ENCODE measurements at regions not wholly inside any gene's neighbourhood (a gene's known extent, or its start where the extent isn't known, plus 50 kb on each side); places are given as distances from the start of the nearest gene placed in this dataset.
A peak's percentile ranks its signal among the peaks of the same experiment; 100 is the strongest.
"Not testable (repeated sequence)": the region's sequence is repeated elsewhere in the genome, so short reads cannot be mapped to it uniquely, and the experiment has no call there.

DNA sequence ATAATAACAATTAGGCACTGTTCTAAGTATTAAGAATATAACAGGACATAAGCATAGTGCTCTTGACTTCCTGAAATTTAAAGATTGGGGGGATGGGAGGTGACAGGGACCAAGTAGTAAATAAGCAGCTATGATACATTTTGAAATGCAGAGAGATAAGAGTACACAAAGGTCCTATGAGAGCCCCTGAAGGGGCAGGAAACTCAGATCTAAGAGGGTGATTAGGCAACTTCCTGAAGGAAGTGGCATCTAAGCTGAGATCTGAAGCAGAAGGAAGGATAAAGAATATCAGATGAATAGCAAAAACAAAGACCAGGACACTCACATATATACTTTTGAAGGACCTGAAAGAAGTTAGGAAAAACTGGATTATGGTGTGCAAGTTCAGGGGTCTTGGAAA is 415.2 kb upstream of the FRG2C start:
- ChIA-PET POLR2A (interaction anchor here (0.8 kb wide), 1 partner anchor 115 kb away, joined by 3 read pairs; no protein-coding TSS in a partner anchor), CTCF (ENCODE audit: unreplicated experiment) (no interaction called here)
- no peak overlapping the region for H2AFZ ChIP-seq (ENCODE audit: low read length)
- no peak overlapping the region for H3K4me3 ChIP-seq (ENCODE audit: low read depth, low read length, poor library complexity, severe bottlenecking)
- no peaks in the 10 kb centered on the region for H3K9me2 ChIP-seq (ENCODE audit: insufficient read depth, low read length)
- BruUV-seq (replicated peaks) = no TSS peak
- H3K27ac ChIP-seq (ENCODE audit: low read depth, low read length, poor library complexity, severe bottlenecking) = no peak overlapping the region
- H3K4me2 ChIP-seq (ENCODE audit: low read length) = no peak overlapping the region
- no peaks in the 10 kb centered on the region for H4K20me1 ChIP-seq (ENCODE audit: insufficient read depth, low read length)
- no peaks in the 10 kb centered on the region for H3K36me3 ChIP-seq (ENCODE audit: insufficient read depth, low read length)
- DNase-seq (ENCODE audit: low spot score) = no peak
- no peaks in the 10 kb centered on the region for H3K79me2 ChIP-seq (ENCODE audit: insufficient read depth, low read depth, low read length)
- H3K4me1 ChIP-seq (ENCODE audit: insufficient read depth, low read length, poor library complexity, severe bottlenecking) = no peaks in the 10 kb centered on the region
- intact Hi-C loops (cut with micrococcal nuclease; ENCODE audit: unreplicated experiment) = no loop called here
- TF ChIP-seq, protein P1, sequence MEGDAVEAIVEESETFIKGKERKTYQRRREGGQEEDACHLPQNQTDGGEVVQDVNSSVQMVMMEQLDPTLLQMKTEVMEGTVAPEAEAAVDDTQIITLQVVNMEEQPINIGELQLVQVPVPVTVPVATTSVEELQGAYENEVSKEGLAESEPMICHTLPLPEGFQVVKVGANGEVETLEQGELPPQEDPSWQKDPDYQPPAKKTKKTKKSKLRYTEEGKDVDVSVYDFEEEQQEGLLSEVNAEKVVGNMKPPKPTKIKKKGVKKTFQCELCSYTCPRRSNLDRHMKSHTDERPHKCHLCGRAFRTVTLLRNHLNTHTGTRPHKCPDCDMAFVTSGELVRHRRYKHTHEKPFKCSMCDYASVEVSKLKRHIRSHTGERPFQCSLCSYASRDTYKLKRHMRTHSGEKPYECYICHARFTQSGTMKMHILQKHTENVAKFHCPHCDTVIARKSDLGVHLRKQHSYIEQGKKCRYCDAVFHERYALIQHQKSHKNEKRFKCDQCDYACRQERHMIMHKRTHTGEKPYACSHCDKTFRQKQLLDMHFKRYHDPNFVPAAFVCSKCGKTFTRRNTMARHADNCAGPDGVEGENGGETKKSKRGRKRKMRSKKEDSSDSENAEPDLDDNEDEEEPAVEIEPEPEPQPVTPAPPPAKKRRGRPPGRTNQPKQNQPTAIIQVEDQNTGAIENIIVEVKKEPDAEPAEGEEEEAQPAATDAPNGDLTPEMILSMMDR (conservative IDR thresholded peaks at IDR 0.05; ENCODE audit: low read length) = no peak
- no peak for TF ChIP-seq EZH2phosphoT487 (IDR thresholded peaks at IDR 0.05; ENCODE audit: borderline replicate concordance, low read depth, low read length)
- H3K9me3 ChIP-seq (ENCODE audit: low read length) = no peaks in the 10 kb centered on the region

- H2AFZ ChIP-seq (ENCODE audit: low read length) = no peak overlapping the region
- H4K20me1 ChIP-seq (ENCODE audit: insufficient read depth, low read length) = no peaks in the 10 kb centered on the region
- H3K79me2 ChIP-seq (ENCODE audit: insufficient read depth, low read depth, low read length) = no peaks in the 10 kb centered on the region
- H3K4me2 ChIP-seq (ENCODE audit: low read length) = no peak overlapping the region
- H3K9me3 ChIP-seq (ENCODE audit: low read length) = no peaks in the 10 kb centered on the region
- no peak for TF ChIP-seq EZH2phosphoT487 (IDR thresholded peaks at IDR 0.05; ENCODE audit: borderline replicate concordance, low read depth, low read length)
- TF ChIP-seq, protein P1 (conservative IDR thresholded peaks at IDR 0.05; ENCODE audit: low read length) = no peak
- H3K36me3 ChIP-seq (ENCODE audit: insufficient read depth, low read length) = no peaks in the 10 kb centered on the region
- no peak overlapping the region for H3K4me3 ChIP-seq (ENCODE audit: low read depth, low read length, poor library complexity, severe bottlenecking)
- no peaks in the 10 kb centered on the region for H3K4me1 ChIP-seq (ENCODE audit: insufficient read depth, low read length, poor library complexity, severe bottlenecking)
- H3K27ac ChIP-seq (ENCODE audit: low read depth, low read length, poor library complexity, severe bottlenecking) = no peak overlapping the region
- no TSS peak for BruUV-seq (replicated peaks)
- intact Hi-C loops (cut with micrococcal nuclease; ENCODE audit: unreplicated experiment) = loop anchor here (5.0 to 10.0 kb wide), 3 partner anchors 168 to 390 kb away; no protein-coding TSS in a partner anchor
- POLR2A ChIA-PET = interaction anchor here (0.7 kb wide), 1 partner anchor 69 kb away, joined by 5 read pairs; no protein-coding TSS in a partner anchor
- no peaks in the 10 kb centered on the region for H3K9me2 ChIP-seq (ENCODE audit: insufficient read depth, low read length)
- DNase-seq (ENCODE audit: low spot score) = no peak
- CTCF ChIA-PET (ENCODE audit: unreplicated experiment) = no interaction called here
Observed at GRCh38 chr3:75254685-75255084, 409.4 kb upstream of the FRG2C start.

DNA sequence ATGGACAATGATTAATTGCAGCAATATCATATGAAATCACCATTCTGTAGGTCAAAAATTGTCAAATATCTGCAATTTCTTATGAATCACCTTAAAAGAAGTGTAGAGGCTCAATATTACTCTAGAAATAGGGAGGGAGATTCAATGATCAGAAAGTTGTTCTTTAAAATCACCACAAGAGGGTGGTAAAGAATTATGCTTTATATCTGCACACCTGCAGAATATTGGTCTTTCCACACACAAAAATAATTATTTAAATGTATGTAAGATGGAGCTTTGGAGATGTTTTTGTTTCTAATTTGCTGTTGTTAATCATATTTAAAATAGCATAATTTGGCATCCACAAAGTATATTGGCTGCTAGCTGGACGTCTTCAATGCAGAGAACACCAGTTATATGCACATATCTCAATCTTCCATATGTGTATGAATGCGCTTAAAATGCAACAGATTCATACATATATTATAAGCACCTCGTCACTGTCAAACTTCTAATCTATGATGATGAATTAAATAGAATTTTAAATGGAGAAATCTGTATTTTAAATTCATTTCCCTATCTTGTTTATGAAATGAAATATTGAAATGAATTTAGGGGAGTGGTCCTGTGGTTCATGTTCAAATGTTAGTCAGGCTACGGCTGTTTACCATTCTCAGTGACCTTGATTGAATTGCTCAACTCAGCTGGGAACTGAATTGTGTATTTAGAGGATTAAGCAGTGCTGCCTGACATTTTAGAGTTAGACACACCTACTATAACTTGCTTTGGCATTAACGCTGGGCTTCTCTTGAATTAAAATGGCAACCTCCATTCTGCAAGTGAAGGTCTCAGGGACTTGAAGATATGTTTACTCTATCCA is 405.1 kb upstream of the FRG2C start:
- POLR2A ChIA-PET = not testable (repeated sequence)

GRCh38 chr3:75260975-75261374 is 403.2 kb upstream of the FRG2C start:
- DNase-seq (ENCODE audit: low spot score) = not testable (repeated sequence)

More for the DNA sequence above, 405.1 kb upstream of the FRG2C start:
- H4K20me1 ChIP-seq (ENCODE audit: insufficient read depth, low read length); H3K9me2 ChIP-seq (ENCODE audit: insufficient read depth, low read length); H3K4me3 ChIP-seq (ENCODE audit: low read depth, low read length, poor library complexity, severe bottlenecking); H3K36me3 ChIP-seq (ENCODE audit: insufficient read depth, low read length); CTCF ChIA-PET (ENCODE audit: unreplicated experiment); BruUV-seq (replicated peaks); H2AFZ ChIP-seq (ENCODE audit: low read length); H3K4me2 ChIP-seq (ENCODE audit: low read length); H3K27ac ChIP-seq (ENCODE audit: low read depth, low read length, poor library complexity, severe bottlenecking); H3K79me2 ChIP-seq (ENCODE audit: insufficient read depth, low read depth, low read length); H3K9me3 ChIP-seq (ENCODE audit: low read length); H3K4me1 ChIP-seq (ENCODE audit: insufficient read depth, low read length, poor library complexity, severe bottlenecking): not testable (repeated sequence)
- TF ChIP-seq, protein P1 (conservative IDR thresholded peaks at IDR 0.05; ENCODE audit: low read length) = peak; percentile 70
- intact Hi-C loops (cut with micrococcal nuclease; ENCODE audit: unreplicated experiment) = loop anchor here (5.0 to 10.0 kb wide), 3 partner anchors 163 to 386 kb away; no protein-coding TSS in a partner anchor
- peak; percentile 26 for DNase-seq (ENCODE audit: low spot score)

More at GRCh38 chr3:75260975-75261374, 403.2 kb upstream of the FRG2C start:
- H3K4me3 ChIP-seq (ENCODE audit: low read depth, low read length, poor library complexity, severe bottlenecking); H3K9me2 ChIP-seq (ENCODE audit: insufficient read depth, low read length); H3K9me3 ChIP-seq (ENCODE audit: low read length); CTCF ChIA-PET (ENCODE audit: unreplicated experiment); H3K4me1 ChIP-seq (ENCODE audit: insufficient read depth, low read length, poor library complexity, severe bottlenecking); H3K4me2 ChIP-seq (ENCODE audit: low read length); POLR2A ChIA-PET; BruUV-seq (replicated peaks); intact Hi-C loops (cut with micrococcal nuclease; ENCODE audit: unreplicated experiment); H3K27ac ChIP-seq (ENCODE audit: low read depth, low read length, poor library complexity, severe bottlenecking); H3K36me3 ChIP-seq (ENCODE audit: insufficient read depth, low read length); H3K79me2 ChIP-seq (ENCODE audit: insufficient read depth, low read depth, low read length); H2AFZ ChIP-seq (ENCODE audit: low read length); H4K20me1 ChIP-seq (ENCODE audit: insufficient read depth, low read length): not testable (repeated sequence)
